ENCODE measurements at regions not wholly inside any gene's neighbourhood (a gene's known extent, or its start where the extent isn't known, plus 50 kb on each side); places are given as distances from the start of the nearest gene placed in this dataset.

- no peak for TF ChIP-seq SNAI2 (CRISPR knock-in tag; IDR thresholded peaks at IDR 0.05)
- no peak for TF ChIP-seq ZNF8 (CRISPR knock-in tag; IDR thresholded peaks at IDR 0.05)
- TF ChIP-seq RARB (CRISPR knock-in tag; IDR thresholded peaks at IDR 0.05), result no peak
- no peak for TF ChIP-seq ZFP3 (CRISPR knock-in tag; IDR thresholded peaks at IDR 0.05)
These were observed 580.6 kb downstream of the NOVA1 start for GRCh38 chr14:26017270-26017669.
